ENCODE measurements at regions not wholly inside any gene's neighbourhood (a gene's known extent, or its start where the extent isn't known, plus 50 kb on each side); places are given as distances from the start of the nearest gene placed in this dataset.
"Not testable (repeated sequence)": the region's sequence is repeated elsewhere in the genome, so short reads cannot be mapped to it uniquely, and the experiment has no call there.

DNA sequence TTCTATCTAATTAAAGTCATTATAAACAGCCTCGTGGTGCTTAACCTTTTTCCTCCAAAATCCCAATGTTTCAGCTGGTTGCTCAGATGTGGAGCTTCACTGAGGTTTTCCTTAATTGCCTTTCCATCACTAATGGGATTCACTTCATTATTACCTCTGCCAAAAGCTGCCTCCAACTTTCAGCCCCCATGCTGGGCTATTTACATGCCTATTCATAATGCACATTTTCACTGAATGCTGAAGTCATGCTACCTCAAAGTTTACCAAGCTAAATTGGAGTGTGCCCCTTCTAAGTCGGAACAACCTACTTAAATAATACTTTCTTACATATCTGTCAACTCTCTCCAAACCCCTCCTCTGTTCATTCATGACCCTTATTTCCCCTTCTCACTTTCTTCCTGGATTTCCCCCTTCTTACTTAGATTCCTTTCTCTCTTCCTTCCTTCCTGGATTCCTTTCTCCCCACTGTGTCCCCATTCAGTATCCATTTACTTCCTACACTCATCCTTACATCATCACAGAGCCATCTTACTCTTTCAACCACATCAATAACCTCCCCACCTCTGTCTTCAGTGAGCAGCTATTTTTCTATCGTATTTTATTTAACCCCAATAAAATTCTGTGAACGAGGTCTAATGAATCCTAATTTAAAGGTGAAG lies 887.3 kb upstream of the TENM4 start:
- no peak for DNase-seq

GRCh38 chr11:80321786-80322185 lies 881.0 kb upstream of the TENM4 start:
- DNase-seq: no peak

DNA sequence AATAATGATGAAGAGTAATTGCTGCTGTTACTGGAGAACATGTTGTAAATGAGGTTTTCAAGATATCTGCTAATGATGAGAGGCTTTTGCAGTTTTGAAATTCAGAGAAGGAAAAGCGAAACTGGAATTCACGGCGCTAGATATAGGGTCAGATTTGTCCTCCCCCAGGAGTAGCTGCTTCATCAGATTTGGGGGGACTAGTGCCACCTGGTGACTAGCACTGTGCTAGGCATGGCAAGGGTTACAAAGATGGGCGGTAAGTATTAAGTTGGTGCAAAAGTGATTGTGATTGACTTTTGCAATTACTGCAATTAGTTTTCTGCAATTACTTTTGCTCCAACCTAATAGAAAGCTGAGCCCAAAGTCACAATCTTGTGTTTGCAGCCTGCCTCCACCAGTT lies 879.9 kb upstream of the TENM4 start:
- no peak for DNase-seq

DNA sequence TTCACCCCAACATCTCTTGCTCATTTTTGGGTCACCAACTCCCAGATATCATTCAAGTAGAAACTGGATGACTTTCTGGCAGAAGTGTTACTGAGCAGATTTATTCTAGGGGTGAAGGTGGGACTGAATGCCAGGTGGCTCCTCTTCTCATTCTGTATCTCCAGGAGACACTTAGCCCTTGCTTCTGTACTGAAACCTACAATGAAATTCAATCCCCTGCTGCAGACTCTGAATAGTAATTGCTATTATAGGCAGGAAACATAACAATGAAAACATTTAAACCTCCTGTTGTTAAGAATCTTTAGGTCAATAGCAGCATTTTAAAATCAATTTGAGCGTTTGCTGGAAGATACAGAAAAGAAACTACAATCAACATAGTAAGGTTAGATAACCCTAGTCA lies 879.4 kb upstream of the TENM4 start:
- DNase-seq: no peak

GRCh38 chr11:80317612-80318011 lies 876.8 kb upstream of the TENM4 start:
- no peak for DNase-seq

- DNase-seq: no peak
These were observed 874.4 kb upstream of the TENM4 start for GRCh38 chr11:80315200-80315599.

- DNase-seq: no peak
These were observed 868.5 kb upstream of the TENM4 start for GRCh38 chr11:80309301-80309700.

GRCh38 chr11:80307676-80308075 lies 866.8 kb upstream of the TENM4 start:
- DNase-seq: no peak

DNA sequence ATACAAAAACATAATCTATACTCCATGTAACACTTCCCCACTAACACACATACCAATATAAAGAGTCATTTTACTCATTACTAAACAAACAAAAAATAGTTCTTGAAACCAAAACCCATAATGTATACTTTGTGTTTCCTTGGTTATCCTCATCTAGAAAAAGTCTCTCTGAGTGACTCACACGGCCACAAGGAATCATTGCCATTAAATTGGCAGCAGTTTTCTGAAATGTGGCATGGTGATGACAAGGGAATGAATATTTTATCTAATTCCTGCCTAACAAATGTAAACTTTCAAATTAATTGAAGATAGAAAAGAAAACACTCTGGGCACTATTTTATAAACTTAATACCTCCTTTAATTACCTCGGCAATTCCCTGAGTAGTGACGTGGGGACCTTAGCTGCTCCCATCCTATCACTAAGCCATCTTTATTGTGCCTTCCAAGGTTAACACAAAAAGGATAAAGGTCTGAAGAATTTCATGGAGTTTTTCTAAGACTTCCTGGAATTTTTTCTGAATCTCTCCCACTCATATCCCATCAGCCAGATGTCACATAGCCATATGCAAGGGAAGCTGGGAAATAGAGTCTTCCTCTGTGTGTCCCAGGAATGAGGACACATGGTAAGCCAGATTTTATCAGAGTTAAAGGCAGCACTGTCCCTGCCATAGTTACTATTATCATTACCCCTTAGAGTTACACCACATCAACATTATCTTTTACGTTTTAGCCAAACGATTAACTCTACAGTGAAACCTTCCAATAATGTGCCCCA lies 857.2 kb upstream of the TENM4 start:
- no peak for DNase-seq

DNA sequence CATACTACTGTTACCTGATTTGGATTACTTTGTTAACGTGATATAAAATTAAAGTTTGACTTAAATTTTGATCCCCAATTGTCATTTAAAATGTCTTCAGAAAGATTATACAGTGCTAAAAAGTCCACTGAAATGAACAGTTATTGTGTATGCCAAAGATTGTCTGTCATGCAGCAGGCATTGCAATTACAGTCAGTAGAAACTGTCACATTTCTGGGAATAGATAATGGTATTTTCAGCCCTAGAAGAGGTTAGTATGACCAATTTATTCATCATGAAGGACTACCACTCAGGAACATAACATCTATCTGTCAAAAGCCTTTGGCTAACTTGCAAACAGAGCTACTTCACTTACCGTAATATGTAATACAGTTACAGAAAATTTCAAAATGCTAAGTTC lies 852.5 kb upstream of the TENM4 start:
- DNase-seq: no peak

DNA sequence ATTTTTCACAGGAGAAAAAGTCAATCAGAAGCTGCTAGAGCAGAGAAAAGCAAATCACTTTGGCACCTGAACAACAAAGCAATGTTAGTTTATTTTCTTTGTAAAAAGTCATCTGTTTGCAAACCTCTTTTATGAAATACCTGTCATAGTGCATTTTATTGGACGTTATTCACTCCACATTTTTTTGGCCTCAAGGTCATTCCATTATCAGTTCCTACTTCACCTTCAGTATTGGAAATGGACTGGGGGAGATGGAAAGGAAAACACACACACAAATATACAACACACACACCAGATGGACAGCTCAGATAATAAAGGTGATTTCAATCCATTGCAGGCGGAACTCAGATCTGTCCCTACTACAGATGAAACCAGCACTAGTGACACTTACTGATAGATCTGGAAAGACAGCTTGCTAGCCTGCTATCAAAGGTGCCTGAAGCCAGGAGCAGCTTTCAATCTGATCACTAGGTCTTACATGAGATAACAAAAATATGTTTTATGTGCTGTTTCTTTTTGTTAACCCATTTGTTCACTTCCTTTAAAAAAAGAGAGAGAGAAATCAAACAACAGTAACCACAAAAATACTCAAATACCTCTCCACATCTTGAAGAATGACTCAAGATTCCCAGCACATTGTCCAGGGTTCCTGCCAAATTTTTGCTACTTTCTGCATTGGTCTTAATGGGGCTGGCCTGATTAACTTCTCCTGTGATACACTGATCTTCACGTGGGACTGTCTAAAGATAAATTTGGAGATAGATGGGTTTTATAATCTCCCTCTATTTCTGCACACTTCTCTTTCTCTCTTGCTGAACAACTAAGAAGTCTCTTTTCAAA lies 844.3 kb upstream of the TENM4 start:
- no peak for DNase-seq

DNA sequence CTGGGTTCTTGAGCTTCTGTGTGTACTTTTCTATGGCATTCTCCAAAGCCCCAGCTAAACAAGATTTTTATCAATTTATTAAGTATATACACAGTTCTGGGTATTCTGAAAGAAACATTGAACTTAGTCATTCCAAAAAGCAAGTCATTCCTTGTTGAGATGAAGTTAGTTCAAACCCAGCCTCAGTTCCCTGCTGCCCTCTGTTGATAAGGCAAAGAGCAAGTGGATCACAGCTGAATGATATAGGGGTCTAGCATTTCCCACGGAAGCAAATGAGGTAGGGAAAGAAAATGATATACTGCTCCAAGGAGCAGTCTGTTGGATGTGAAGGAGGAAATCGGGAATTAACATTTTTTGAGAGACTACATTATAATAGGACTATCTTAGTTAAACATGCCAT lies 841.8 kb upstream of the TENM4 start:
- no peak for DNase-seq

GRCh38 chr11:80281194-80281593 lies 840.4 kb upstream of the TENM4 start:
- no peak for DNase-seq

GRCh38 chr11:80280737-80281136 lies 839.9 kb upstream of the TENM4 start:
- no peak for DNase-seq

GRCh38 chr11:80261776-80262175 lies 820.9 kb upstream of the TENM4 start:
- no peak for DNase-seq

- DNase-seq: not testable (repeated sequence)
These were observed 816.6 kb upstream of the TENM4 start for GRCh38 chr11:80257319-80258015.

DNA sequence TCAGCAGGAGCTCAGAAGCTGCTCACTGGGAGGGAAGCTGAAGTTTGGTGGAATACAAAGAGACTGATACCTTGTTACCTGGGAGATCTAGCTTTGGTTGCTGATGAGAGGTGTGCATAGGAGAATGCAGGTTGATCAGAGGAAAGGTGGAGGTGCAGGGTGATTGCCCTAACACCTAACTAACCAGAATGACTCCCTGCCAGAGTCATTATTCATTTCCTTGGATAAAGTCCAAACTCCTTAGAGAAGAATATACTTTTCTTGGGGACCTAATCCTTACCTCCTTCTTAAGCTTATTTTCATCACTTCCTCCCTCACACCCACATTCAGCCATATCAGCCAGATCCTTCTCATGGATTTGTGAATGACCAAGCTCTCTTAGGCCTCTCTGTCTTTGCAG lies 814.2 kb upstream of the TENM4 start:
- no peak for DNase-seq

GRCh38 chr11:80241766-80242165 lies 800.9 kb upstream of the TENM4 start:
- no peak for DNase-seq

DNA sequence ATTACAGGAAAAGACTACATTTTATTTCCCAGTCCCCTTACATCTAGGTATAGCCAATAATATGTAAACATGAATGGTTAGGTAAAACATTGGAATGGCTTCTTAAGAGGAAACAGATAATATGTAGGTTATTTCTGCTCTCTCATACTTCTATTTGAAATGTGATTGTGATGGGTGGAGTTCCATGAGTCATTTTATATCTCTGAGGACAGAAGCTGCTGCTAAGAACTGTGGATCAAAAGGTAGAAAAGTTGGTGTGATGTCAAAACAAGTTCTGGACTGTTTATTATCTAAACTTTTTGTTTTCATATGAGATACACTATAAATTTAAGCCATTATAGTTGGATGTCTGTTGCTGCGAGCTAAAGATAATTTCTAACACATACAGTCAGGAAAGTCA lies 799.4 kb upstream of the TENM4 start:
- DNase-seq: no peak

- no peak for DNase-seq
These were observed 798.4 kb upstream of the TENM4 start for GRCh38 chr11:80239217-80239616.

DNA sequence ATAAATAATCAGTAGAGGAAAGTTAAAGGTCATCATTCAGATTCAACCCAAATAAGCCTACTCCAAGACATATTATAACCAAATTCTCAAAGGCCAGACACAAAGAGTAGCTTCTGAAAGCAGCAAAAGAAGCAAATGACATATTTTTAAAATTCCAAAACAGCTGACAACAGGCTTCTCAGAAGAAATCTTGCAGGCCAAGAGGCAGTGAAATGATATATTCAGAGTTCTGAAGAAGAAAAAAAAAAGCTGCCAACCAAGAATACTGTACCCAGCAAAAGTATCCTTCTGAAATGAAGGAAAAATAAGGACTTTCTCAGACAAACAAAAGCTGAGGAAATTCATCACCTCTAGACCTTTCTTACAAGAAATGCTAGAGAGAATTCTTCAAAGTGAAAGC lies 787.1 kb upstream of the TENM4 start:
- DNase-seq: no peak

GRCh38 chr11:80214413-80214812 lies 773.6 kb upstream of the TENM4 start:
- DNase-seq: no peak

DNA sequence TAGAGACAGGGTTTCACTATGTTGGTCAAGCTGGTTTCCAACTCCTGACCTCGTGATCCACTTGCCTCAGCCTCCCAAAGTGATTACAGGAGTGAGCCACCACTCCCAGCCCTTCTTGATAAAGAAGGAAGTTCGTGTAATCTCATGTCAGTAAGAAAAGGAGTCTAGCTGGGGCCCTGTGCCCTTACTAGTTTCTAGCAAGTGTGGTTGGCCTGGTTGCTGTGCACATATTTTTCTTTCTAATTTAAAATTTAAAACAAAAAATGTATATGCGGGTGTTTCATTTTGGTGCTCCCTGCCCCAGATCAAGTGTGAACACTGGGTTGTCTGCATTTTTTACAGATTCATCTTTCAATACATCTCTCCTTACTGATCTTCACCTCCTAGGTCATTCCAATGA lies 770.8 kb upstream of the TENM4 start:
- DNase-seq: no peak

Data from left kidney (tissue), 1 donor.